IMR-90 (cell line): ENCODE measurements at regions not wholly inside any gene's neighbourhood (a gene's known extent, or its start where the extent isn't known, plus 50 kb on each side); places are given as distances from the start of the nearest gene placed in this dataset.

Experiments used
- ATAC-seq: fragments of 200-7000 bp; cut with Tn5 transposase; 2 replicates; pipeline ENCODE4 v1.9.1; 2020; ENCODE audit warnings: low read depth, mild to moderate bottlenecking, moderate library complexity
- BruUV-seq: library from RNA; stranded (reverse); fragments of 400-500 nt; replicated peaks from 2 replicates; lab custom pipeline; 2021; lab: Mats Ljungman, UMichigan
- CTCF ChIA-PET: fragments of 300-600 bp; formaldehyde crosslinking; extraction: SDS; loops from one replicate; lab custom pipeline; 2021; ENCODE audit warnings: antibody characterized with exemption; lab: Yijun Ruan, JAX
- POLR2A ChIA-PET: fragments of 300-600 bp; sonication (Branson Sonifier 250); formaldehyde crosslinking; loops from one replicate; lab custom pipeline; 2022; ENCODE audit warnings: antibody characterized with exemption; ENCODE audit not compliant: unreplicated experiment; lab: Charles Lee
- DNase-seq: peaks from one replicate; pipeline ENCODE4 v3.0.0; 2013
- H2AFZ ChIP-seq: replicated peaks from 2 replicates; pipeline ENCODE3; 2013; ENCODE audit warnings: low read length, mild to moderate bottlenecking; ENCODE audit not compliant: poor library complexity
- H2AK5ac ChIP-seq: 2 replicates; pipeline ENCODE4 v1.6.1; 2013; ENCODE audit warnings: low read depth, low read length, inconsistent platforms
- H2AK9ac ChIP-seq: replicated peaks from 2 replicates; pipeline ENCODE3; 2013; ENCODE audit warnings: mild to moderate bottlenecking, low read depth, low read length, moderate library complexity; ENCODE audit not compliant: poor library complexity
- H2BK120ac ChIP-seq: 2 replicates; pipeline ENCODE4 v1.6.1; 2013; ENCODE audit warnings: low read depth, low read length, inconsistent platforms
- H2BK15ac ChIP-seq: 3 replicates; pipeline ENCODE4 v1.6.1; 2013; ENCODE audit warnings: low read depth, low read length, inconsistent platforms
- H2BK20ac ChIP-seq: 2 replicates; pipeline ENCODE4 v1.6.1; 2013; ENCODE audit warnings: low read depth, mild to moderate bottlenecking, inconsistent platforms, low read length, moderate library complexity
- H2BK5ac ChIP-seq: 2 replicates; pipeline ENCODE4 v1.6.1; 2013; ENCODE audit warnings: mild to moderate bottlenecking, low read depth, low read length, inconsistent platforms; ENCODE audit not compliant: poor library complexity, severe bottlenecking
- H3K14ac ChIP-seq: replicated peaks from 2 replicates; pipeline ENCODE4 v1.6.1; 2013; ENCODE audit warnings: low read depth, low read length, inconsistent platforms
- H3K18ac ChIP-seq: 2 replicates; pipeline ENCODE4 v1.6.1; 2013; ENCODE audit warnings: low read depth, low read length, control low read depth
- H3K23ac ChIP-seq: 2 replicates; pipeline ENCODE4 v1.6.1; 2013; ENCODE audit warnings: low read depth, low read length, inconsistent platforms
- H3K27ac ChIP-seq: 2 replicates; pipeline ENCODE4 v1.5.1; 2013; ENCODE audit warnings: mild to moderate bottlenecking, control low read depth, low read length; ENCODE audit not compliant: insufficient read depth
- H3K27me3 ChIP-seq: 2 replicates; pipeline ENCODE4 v1.6.1; 2013; ENCODE audit warnings: low read length; ENCODE audit not compliant: control insufficient read depth, insufficient read depth
- H3K36me3 ChIP-seq: 2 replicates; pipeline ENCODE4 v1.6.1; 2013; ENCODE audit warnings: low read length, mixed read lengths; ENCODE audit not compliant: control insufficient read depth, insufficient read depth
- H3K4ac ChIP-seq: 2 replicates; pipeline ENCODE4 v1.6.1; 2013; ENCODE audit warnings: low read depth, low read length, inconsistent platforms
- H3K4me1 ChIP-seq: 2 replicates; pipeline ENCODE4 v1.6.1; 2013; ENCODE audit warnings: low read length, mixed read lengths; ENCODE audit not compliant: control insufficient read depth, insufficient read depth
- H3K4me2 ChIP-seq: 2 replicates; pipeline ENCODE4 v1.6.1; 2013; ENCODE audit warnings: low read depth, mild to moderate bottlenecking, control low read depth, low read length, moderate library complexity
- H3K4me3 ChIP-seq: 2 replicates; pipeline ENCODE4 v1.5.1; 2013; ENCODE audit warnings: low read depth, mild to moderate bottlenecking, control low read depth, low read length, moderate library complexity; ENCODE audit not compliant: insufficient read depth
- H3K56ac ChIP-seq: 2 replicates; pipeline ENCODE4 v1.6.1; 2013; ENCODE audit warnings: low read length, inconsistent platforms; ENCODE audit not compliant: insufficient read depth; ENCODE audit errors: extremely low read depth
- H3K79me1 ChIP-seq, 2 experiments: 2 replicates each; pipeline ENCODE4 v1.6.1; 2013; ENCODE audit warnings: low read length in 2 of 2, inconsistent platforms in 1 of 2, low read depth in 1 of 2
- H3K9ac ChIP-seq: 2 replicates; pipeline ENCODE4 v1.6.1; 2013; ENCODE audit warnings: low read depth, low read length, control low read depth
- H3K9me1 ChIP-seq: 2 replicates; pipeline ENCODE4 v1.6.1; 2013; ENCODE audit warnings: low read length, inconsistent platforms; ENCODE audit not compliant: insufficient read depth
- H3K9me3 ChIP-seq: 2 replicates; pipeline ENCODE4 v1.6.1; 2013; ENCODE audit warnings: low read length; ENCODE audit not compliant: control insufficient read depth, insufficient read depth
- H4K20me1 ChIP-seq: 2 replicates; pipeline ENCODE4 v1.6.1; 2013; ENCODE audit warnings: low read length, inconsistent platforms; ENCODE audit not compliant: insufficient read depth
- H4K5ac ChIP-seq: 2 replicates; pipeline ENCODE4 v1.6.1; 2013; ENCODE audit warnings: mild to moderate bottlenecking, low read depth, low read length, control low read depth
- H4K8ac ChIP-seq, 2 experiments: 2 replicates each; pipeline ENCODE4 v1.6.1; 2013; ENCODE audit warnings: low read depth in 2 of 2, low read length in 2 of 2, control low read depth in 1 of 2, inconsistent platforms in 1 of 2
- H4K91ac ChIP-seq: 2 replicates; pipeline ENCODE4 v1.6.1; 2013; ENCODE audit warnings: low read depth, low read length, inconsistent platforms; ENCODE audit not compliant: insufficient read depth
- BHLHE40 ChIP-seq: fragments of 150-350 bp; IDR thresholded peaks from 2 replicates; pipeline ENCODE4 v1.6.1; 2016; ENCODE audit warnings: mild to moderate bottlenecking, low read depth, low read length
- CEBPB ChIP-seq: IDR thresholded peaks from 2 replicates; pipeline ENCODE4 v1.6.1; 2012; ENCODE audit warnings: low read depth, low read length, improper control_type of control experiment
- CHD1 ChIP-seq: IDR thresholded peaks from 2 replicates; pipeline ENCODE4 v1.6.1; 2012; ENCODE audit warnings: low read depth, low read length, improper control_type of control experiment
- FOS ChIP-seq: fragments of 150-350 bp; IDR thresholded peaks from 2 replicates; pipeline ENCODE4 v1.6.1; 2016; ENCODE audit warnings: low read depth, low read length
- MAFK ChIP-seq: IDR thresholded peaks from 2 replicates; pipeline ENCODE4 v1.6.1; 2012; ENCODE audit warnings: low read depth, low read length, improper control_type of control experiment
- MAZ ChIP-seq: IDR thresholded peaks from 2 replicates; pipeline ENCODE4 v1.6.1; 2012; ENCODE audit warnings: low read depth, mild to moderate bottlenecking, low read length, improper control_type of control experiment, moderate library complexity, borderline replicate concordance
- MXI1 ChIP-seq: IDR thresholded peaks from 2 replicates; pipeline ENCODE4 v1.6.1; 2012; ENCODE audit warnings: low read depth, mild to moderate bottlenecking, low read length, moderate library complexity, borderline replicate concordance
- NFE2L2 ChIP-seq: fragments of 150-350 bp; IDR thresholded peaks from 2 replicates; pipeline ENCODE4 v1.6.1; 2016; ENCODE audit warnings: low read depth, mild to moderate bottlenecking, low read length
- POLR2A ChIP-seq: IDR thresholded peaks from 2 replicates; pipeline ENCODE4 v1.6.1; 2012; ENCODE audit warnings: mild to moderate bottlenecking, low read depth, low read length
- RAD21 ChIP-seq: IDR thresholded peaks from 2 replicates; pipeline ENCODE4 v1.6.1; 2012; ENCODE audit warnings: low read length, improper control_type of control experiment
- RCOR1 ChIP-seq: IDR thresholded peaks from 2 replicates; pipeline ENCODE4 v1.6.1; 2012; ENCODE audit warnings: mild to moderate bottlenecking, low read length, improper control_type of control experiment; ENCODE audit not compliant: insufficient replicate concordance
- RFX5 ChIP-seq: IDR thresholded peaks from 2 replicates; pipeline ENCODE4 v1.8.0; 2012; ENCODE audit warnings: low read depth, mild to moderate bottlenecking, low read length, moderate library complexity
- SMC3 ChIP-seq: fragments of 150-350 bp; IDR thresholded peaks from 2 replicates; pipeline ENCODE4 v1.6.1; 2016; ENCODE audit warnings: low read depth, mild to moderate bottlenecking, antibody characterized with exemption, low read length, moderate library complexity
- WGBS, 2 experiments: methylation state at CpG; one replicate each; pipeline versions ENCODE4 v1.1.5 to v1.1.7; 2013; ENCODE audit warnings: missing lambda C conversion rate in 2 of 2; ENCODE audit not compliant: insufficient read length in 1 of 2; ENCODE audit errors: extremely low coverage in 2 of 2; 5-methylcytosine and 5-hydroxymethylcytosine counted together
- dilution Hi-C: fragments of 300-500 bp; cut with HindIII; formaldehyde crosslinking; loops from one replicate; pipeline ENCODE4 v1.14.3; 2018; ENCODE audit warnings: low sequenced_read_pairs; ENCODE audit not compliant: unreplicated experiment
- in situ Hi-C: fragments of 300-500 bp; cut with MboI; formaldehyde crosslinking; loops from 3 replicates; pipeline ENCODE4 v1.14.3; 2019; ENCODE audit warnings: low sequenced_read_pairs, inconsistent platforms, mixed read lengths
- intact Hi-C: fragments of 100-400 bp; cut with micrococcal nuclease; formaldehyde crosslinking; loops from 2 replicates; pipeline ENCODE4 v1.10.0; 2022
- TF ChIP-seq, protein P1 (sequence below): fragments of 150-350 bp; IDR thresholded peaks from 2 replicates; pipeline ENCODE4 v1.6.1; 2017; ENCODE audit warnings: mild to moderate bottlenecking, antibody characterized with exemption, low read length, low read depth
- TF ChIP-seq, protein P2 (sequence below): conservative IDR thresholded peaks from 2 replicates; pipeline ENCODE4 v1.5.1; 2012; ENCODE audit warnings: mild to moderate bottlenecking, low read depth, low read length, improper control_type of control experiment
- TF ChIP-seq, protein P3 (sequence below): fragments of 150-350 bp; IDR thresholded peaks from 2 replicates; pipeline ENCODE4 v1.6.1; 2016; ENCODE audit warnings: low read depth, mild to moderate bottlenecking, low read length, moderate library complexity, borderline replicate concordance

DNA sequence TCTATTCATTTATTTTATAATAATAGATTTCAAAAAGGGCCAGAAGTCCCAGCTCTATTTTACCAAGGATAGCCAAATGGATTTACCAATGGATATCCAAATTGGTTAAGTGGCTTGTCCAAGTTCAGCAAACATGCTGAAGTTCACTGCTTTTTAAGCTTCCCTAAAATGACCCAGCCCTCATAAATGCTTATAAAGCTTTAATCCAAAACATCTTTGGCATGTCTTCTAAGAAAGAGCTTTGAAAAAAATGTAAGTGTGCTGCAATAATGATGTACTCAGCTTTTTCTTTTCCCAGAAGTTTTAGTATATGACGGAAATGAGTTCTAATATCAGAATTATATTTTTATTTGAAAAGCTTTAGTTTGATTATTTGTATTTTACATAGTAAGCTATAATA, 451.5 kb upstream of the ADAMTS5 start:
- no peak overlapping the region for H2BK5ac ChIP-seq
- H3K4me1 ChIP-seq = peaks cover 3% of the 10 kb centered on the region; the same call in 1 of the 2 replicates
- no peak overlapping the region; the same call in 2 of the 3 replicates for H2BK15ac ChIP-seq
- H2AK9ac ChIP-seq = no peak overlapping the region
- no peaks in the 10 kb centered on the region for H3K27me3 ChIP-seq
- no peak overlapping the region; the same call in 1 of the 2 replicates for H3K18ac ChIP-seq
- H2AFZ ChIP-seq = no peak overlapping the region
- no TSS peak for BruUV-seq
- dilution Hi-C loops (no loop called here), in situ Hi-C loops (no loop called here), intact Hi-C loops (no loop called here)
- no peak overlapping the region for H4K8ac ChIP-seq
- TF ChIP-seq MAZ = no peak
- no peak for TF ChIP-seq POLR2A
- TF ChIP-seq, protein P1, sequence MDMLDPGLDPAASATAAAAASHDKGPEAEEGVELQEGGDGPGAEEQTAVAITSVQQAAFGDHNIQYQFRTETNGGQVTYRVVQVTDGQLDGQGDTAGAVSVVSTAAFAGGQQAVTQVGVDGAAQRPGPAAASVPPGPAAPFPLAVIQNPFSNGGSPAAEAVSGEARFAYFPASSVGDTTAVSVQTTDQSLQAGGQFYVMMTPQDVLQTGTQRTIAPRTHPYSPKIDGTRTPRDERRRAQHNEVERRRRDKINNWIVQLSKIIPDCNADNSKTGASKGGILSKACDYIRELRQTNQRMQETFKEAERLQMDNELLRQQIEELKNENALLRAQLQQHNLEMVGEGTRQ = no peak
- TF ChIP-seq RCOR1 = no peak
- no peak for TF ChIP-seq MXI1
- no peak for TF ChIP-seq RFX5
- no peak for TF ChIP-seq NFE2L2
- TF ChIP-seq SMC3 = no peak
- TF ChIP-seq, protein P2, sequence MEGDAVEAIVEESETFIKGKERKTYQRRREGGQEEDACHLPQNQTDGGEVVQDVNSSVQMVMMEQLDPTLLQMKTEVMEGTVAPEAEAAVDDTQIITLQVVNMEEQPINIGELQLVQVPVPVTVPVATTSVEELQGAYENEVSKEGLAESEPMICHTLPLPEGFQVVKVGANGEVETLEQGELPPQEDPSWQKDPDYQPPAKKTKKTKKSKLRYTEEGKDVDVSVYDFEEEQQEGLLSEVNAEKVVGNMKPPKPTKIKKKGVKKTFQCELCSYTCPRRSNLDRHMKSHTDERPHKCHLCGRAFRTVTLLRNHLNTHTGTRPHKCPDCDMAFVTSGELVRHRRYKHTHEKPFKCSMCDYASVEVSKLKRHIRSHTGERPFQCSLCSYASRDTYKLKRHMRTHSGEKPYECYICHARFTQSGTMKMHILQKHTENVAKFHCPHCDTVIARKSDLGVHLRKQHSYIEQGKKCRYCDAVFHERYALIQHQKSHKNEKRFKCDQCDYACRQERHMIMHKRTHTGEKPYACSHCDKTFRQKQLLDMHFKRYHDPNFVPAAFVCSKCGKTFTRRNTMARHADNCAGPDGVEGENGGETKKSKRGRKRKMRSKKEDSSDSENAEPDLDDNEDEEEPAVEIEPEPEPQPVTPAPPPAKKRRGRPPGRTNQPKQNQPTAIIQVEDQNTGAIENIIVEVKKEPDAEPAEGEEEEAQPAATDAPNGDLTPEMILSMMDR = no peak
- TF ChIP-seq CHD1 = no peak
- TF ChIP-seq CEBPB = no peak
- TF ChIP-seq FOS = no peak
- TF ChIP-seq MAFK = no peak
- TF ChIP-seq BHLHE40 = no peak
- no peak for TF ChIP-seq RAD21
- TF ChIP-seq, protein P3, sequence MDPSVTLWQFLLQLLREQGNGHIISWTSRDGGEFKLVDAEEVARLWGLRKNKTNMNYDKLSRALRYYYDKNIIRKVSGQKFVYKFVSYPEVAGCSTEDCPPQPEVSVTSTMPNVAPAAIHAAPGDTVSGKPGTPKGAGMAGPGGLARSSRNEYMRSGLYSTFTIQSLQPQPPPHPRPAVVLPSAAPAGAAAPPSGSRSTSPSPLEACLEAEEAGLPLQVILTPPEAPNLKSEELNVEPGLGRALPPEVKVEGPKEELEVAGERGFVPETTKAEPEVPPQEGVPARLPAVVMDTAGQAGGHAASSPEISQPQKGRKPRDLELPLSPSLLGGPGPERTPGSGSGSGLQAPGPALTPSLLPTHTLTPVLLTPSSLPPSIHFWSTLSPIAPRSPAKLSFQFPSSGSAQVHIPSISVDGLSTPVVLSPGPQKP = no peak
- H4K91ac ChIP-seq = no peak overlapping the region
- no peak overlapping the region for H3K4ac ChIP-seq
- ATAC-seq = no peak
- ChIA-PET POLR2A (no interaction called here), CTCF (interaction anchor here (1.3 kb wide), 1 partner anchor 47 kb away, joined by 3 read pairs; no protein-coding TSS in a partner anchor)
- H3K23ac ChIP-seq = no peak overlapping the region
- no peaks in the 10 kb centered on the region for H4K20me1 ChIP-seq
- no peak overlapping the region for H3K56ac ChIP-seq
- no peak for DNase-seq
- H3K4me3 ChIP-seq = no peak overlapping the region
- H3K4me2 ChIP-seq = no peak overlapping the region
- peaks cover 3% of the 10 kb centered on the region for H3K9me1 ChIP-seq
- H3K79me1 ChIP-seq = no peaks in the 10 kb centered on the region
- no peaks in the 10 kb centered on the region for H3K36me3 ChIP-seq
- H2BK20ac ChIP-seq = no peak overlapping the region
- no peak overlapping the region for H2AK5ac ChIP-seq
- H2BK120ac ChIP-seq = no peak overlapping the region
- H3K14ac ChIP-seq = no peak overlapping the region
- H3K9ac ChIP-seq = no peak overlapping the region
- H3K9me3 ChIP-seq = no peaks in the 10 kb centered on the region
- no CpG with 5 or more reads among the region's 1 CpG for WGBS, 2 experiments
- no peak overlapping the region for H3K27ac ChIP-seq
- peak overlapping the region; percentile 52; the same call in 1 of the 2 replicates for H4K5ac ChIP-seq
